Psoas muscle (tissue), 7 donors: ENCODE measurements at regions not wholly inside any gene's neighbourhood (a gene's known extent, or its start where the extent isn't known, plus 50 kb on each side); places are given as distances from the start of the nearest gene placed in this dataset.

ENCODE experiments used
- ATAC-seq, 4 donors: fragments of 200-7000 bp; cut with Tn5 transposase; one replicate each; pipeline ENCODE4 v1.9.1; 2020; ENCODE audit warnings: moderate library complexity in 3 of 4, mild to moderate bottlenecking in 2 of 4
- DNase-seq, 2 donors: peaks; one replicate each; pipeline ENCODE4 v3.0.0-alpha.2; 2020
- H3K27ac ChIP-seq: fragments of 200-600 bp; one replicate; pipeline ENCODE4 v1.8.0; 2022
- H3K27me3 ChIP-seq, 3 donors: fragments of 200-600 bp in 1 of 3; one replicate each; pipeline versions ENCODE4 v1.6.1 to v1.8.0; 2013 to 2022; ENCODE audit warnings: low read length in 2 of 3, mild to moderate bottlenecking in 2 of 3, moderate library complexity in 1 of 3; ENCODE audit not compliant: insufficient read depth in 3 of 3
- H3K36me3 ChIP-seq, 2 donors: fragments of 200-600 bp in 1 of 2; one replicate each; pipeline versions ENCODE4 v1.6.1 to v1.8.0; 2013 to 2022; ENCODE audit warnings: low read depth in 1 of 2, mild to moderate bottlenecking in 1 of 2, moderate library complexity in 1 of 2; ENCODE audit not compliant: insufficient read depth in 1 of 2
- H3K4me1 ChIP-seq: fragments of 200-600 bp; one replicate; pipeline ENCODE4 v1.8.0; 2022
- H3K4me3 ChIP-seq: fragments of 200-600 bp; one replicate; pipeline ENCODE4 v1.8.0; 2022; ENCODE audit warnings: mild to moderate bottlenecking
- H3K9me3 ChIP-seq: fragments of 200-600 bp; one replicate; pipeline ENCODE4 v1.8.0; 2022
- CTCF ChIP-seq: fragments of 200-600 bp; IDR thresholded peaks from one replicate; pipeline ENCODE4 v1.8.0; 2022; ENCODE audit warnings: antibody characterized with exemption
- WGBS, 3 donors: extraction: QIAGEN DNeasy Blood & Tissue Kit; methylation state at CpG; one replicate each; pipeline versions ENCODE4 v1.1.6 to v1.1.7; 2013; 5-methylcytosine and 5-hydroxymethylcytosine counted together
- intact Hi-C, 2 donors: fragments of 100-400 bp; cut with DNase I; formaldehyde crosslinking; loops; one replicate each; pipeline versions ENCODE4 v1.11.0 to v1.14.2; 2022
- donor health status: healthy with polysubstance abuse.
- donor health status: DM: no; HTN: no; CAD: no; lungs with moderate emphysema.
- donor health status: Bipolar disorder and iron deficiency.
- donor health status: healthy.
- donor health status: DM: yes; HTN: yes; CAD: no.
- donor health status: DM: no; HTN: no; CAD: no.
- donor health status: DM: yes; HTN: yes; CAD: no.

- WGBS, 3 donors: 85 to 87% (median 85%) methylated on average over 2 of the region's 2 CpGs
- H3K27me3 ChIP-seq: no peaks in the 10 kb centered on the region
Observed at GRCh38 chr4:110978761-110979160, 355.9 kb upstream of the PITX2 start.

DNA sequence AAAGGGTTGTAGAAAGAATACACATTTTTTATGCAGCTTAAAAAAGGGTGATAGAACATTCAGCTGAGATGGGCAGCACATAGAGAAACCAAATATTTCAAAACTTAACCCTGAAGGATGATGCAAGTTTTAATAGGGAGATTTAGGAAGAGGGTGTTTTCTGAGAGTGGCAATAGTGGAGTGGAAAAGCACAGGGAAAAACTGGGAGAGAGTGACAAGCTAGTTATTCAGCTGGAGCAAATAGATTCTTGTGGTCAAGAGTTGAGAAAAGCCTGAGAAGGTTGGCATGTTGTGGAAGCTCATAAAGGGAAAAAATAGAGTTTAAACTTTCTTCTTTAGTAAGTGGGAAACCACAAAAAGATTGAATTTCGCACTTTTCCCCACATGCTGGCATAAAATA lies 359.6 kb upstream of the PITX2 start:
- TF ChIP-seq CTCF: no peak
- no peak for ATAC-seq
- H3K27ac ChIP-seq: no peak overlapping the region
- intact Hi-C loops: no loop called here
- 81 to 87% (median 81%) methylated on average over 1 of the region's 1 CpG for WGBS, 3 donors
- H3K4me3 ChIP-seq: no peak overlapping the region
- H3K4me1 ChIP-seq: no peaks in the 10 kb centered on the region
- H3K27me3 ChIP-seq: no peaks in the 10 kb centered on the region
- H3K9me3 ChIP-seq: no peaks in the 10 kb centered on the region
- no peak for DNase-seq
- no peaks in the 10 kb centered on the region for H3K36me3 ChIP-seq

More at GRCh38 chr4:110978761-110979160, 355.9 kb upstream of the PITX2 start:
- intact Hi-C loops: loop anchor here in 1 of 2 donors (10.0 kb wide), 1 partner anchor 306 kb away; no protein-coding TSS in a partner anchor
- DNase-seq (no peak), ATAC-seq (no peak)
- H3K36me3 ChIP-seq: no peaks in the 10 kb centered on the region
- H3K4me3 ChIP-seq: no peak overlapping the region
- no peaks in the 10 kb centered on the region for H3K9me3 ChIP-seq
- H3K27ac ChIP-seq: no peak overlapping the region
- H3K4me1 ChIP-seq: no peaks in the 10 kb centered on the region
- TF ChIP-seq CTCF: no peak

DNA sequence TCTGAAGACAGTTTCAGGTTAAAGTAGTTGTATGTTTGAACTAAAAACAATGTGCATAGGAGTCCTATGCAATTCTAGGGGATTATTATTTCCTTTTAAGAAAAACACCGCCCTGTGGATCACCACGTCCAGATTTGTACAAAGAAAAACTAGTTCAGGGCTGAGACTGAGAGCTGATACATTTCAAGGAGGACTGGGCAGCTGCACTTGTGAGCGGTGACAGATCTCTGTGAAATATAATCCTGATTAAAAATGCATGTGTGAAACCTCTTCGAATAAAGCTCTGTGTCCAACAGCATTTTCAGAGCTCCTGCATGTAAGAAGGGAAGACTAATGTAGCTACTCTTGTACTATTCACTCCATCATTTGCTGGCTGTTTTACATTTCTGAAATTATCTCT lies 365.8 kb upstream of the PITX2 start:
- Histone ChIP-seq H3K4me3 (no peak overlapping the region), H3K36me3 (no peaks in the 10 kb centered on the region), H3K27me3 (no peaks in the 10 kb centered on the region), H3K9me3 (no peaks in the 10 kb centered on the region), H3K4me1 (no peaks in the 10 kb centered on the region), H3K27ac (no peak overlapping the region)
- intact Hi-C loops: no loop called here
- no peak for DNase-seq
- peak in 1 of 4 donors; percentile 46 for ATAC-seq
- 19 to 27% (median 22%) methylated on average over 4 of the region's 4 CpGs for WGBS, 3 donors
- TF ChIP-seq CTCF: no peak

- no peaks in the 10 kb centered on the region for H3K36me3 ChIP-seq
- intact Hi-C loops: no loop called here
- no peaks in the 10 kb centered on the region for H3K9me3 ChIP-seq
- DNase-seq: no peak
- no peak for TF ChIP-seq CTCF
- H3K4me1 ChIP-seq: no peaks in the 10 kb centered on the region
- no peak for ATAC-seq
- no peak overlapping the region for H3K27ac ChIP-seq
- H3K4me3 ChIP-seq: no peak overlapping the region
- no peaks in the 10 kb centered on the region for H3K27me3 ChIP-seq
- 80 to 90% (median 90%) methylated on average over 1 of the region's 1 CpG for WGBS, 3 donors
Observed at GRCh38 chr4:110989125-110989524, 366.2 kb upstream of the PITX2 start.

- intact Hi-C loops: no loop called here
- Histone ChIP-seq H3K36me3 (no peaks in the 10 kb centered on the region), H3K4me1 (no peaks in the 10 kb centered on the region), H3K27ac (no peak overlapping the region), H3K27me3 (no peaks in the 10 kb centered on the region), H3K9me3 (no peaks in the 10 kb centered on the region), H3K4me3 (no peak overlapping the region)
- DNase-seq (no peak), ATAC-seq (no peak)
- TF ChIP-seq CTCF: no peak
- 33 to 38% (median 37%) methylated on average over 2 of the region's 2 CpGs for WGBS, 3 donors
Observed at GRCh38 chr4:110994781-110995180, 371.9 kb upstream of the PITX2 start.
